ENCODE measurements at regions not wholly inside any gene's neighbourhood (a gene's known extent, or its start where the extent isn't known, plus 50 kb on each side); places are given as distances from the start of the nearest gene placed in this dataset.

DNA sequence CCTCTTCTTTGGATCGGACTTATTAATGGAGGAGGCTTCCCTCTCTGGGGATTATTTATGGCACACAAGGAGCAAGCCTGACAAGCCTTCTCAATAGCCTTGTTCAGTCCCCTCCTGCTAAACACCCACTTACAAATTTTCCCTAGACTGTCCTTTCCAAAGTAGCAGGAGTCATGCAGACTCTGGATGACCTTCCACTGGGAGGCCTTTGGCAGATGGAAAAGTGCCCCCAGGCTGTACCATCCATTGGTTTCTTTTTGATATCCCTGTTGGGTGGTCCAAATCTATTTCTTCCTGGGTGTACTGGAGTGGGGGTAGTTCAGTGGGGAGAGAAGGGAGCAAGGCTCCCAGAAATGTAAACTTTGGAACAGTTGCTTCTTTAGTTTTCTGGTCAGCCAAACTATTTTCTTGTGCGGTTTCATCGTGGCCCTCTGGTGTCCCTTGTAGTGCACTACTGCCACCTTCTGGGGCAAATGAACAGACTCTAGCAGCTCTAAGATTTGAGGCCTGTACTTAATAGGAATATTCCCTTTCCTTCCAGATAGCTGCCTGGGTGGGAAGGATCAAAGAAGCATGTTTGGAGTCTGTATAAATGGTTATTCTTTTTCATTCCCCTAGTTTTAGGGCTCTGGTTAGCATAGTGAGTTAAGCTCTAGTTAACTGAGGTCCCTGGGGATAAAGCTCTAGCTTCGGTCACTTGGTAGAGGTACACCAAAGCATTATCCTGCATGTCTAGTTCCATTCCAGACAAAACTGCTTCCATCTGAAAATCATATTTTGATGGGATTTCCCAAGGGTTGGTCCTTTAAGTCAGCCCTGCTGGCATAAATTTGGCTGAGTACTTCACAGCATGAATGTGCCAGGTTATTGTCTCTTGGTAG is 409.5 kb downstream of the SLC6A15 start:
- Histone ChIP-seq H3K36me3 (ENCODE audit: insufficient read depth, low read length) (no peaks in the 10 kb centered on the region), H3K9ac (ENCODE audit: low read length) (no peak overlapping the region), H3K27ac (ENCODE audit: low read depth, low read length) (no peak overlapping the region), H3K4me2 (ENCODE audit: low read length) (no peak overlapping the region), H3K27me3 (ENCODE audit: insufficient read depth, low read length) (no peaks in the 10 kb centered on the region), H3K9me3 (ENCODE audit: insufficient read depth, low read depth, low read length) (no peaks in the 10 kb centered on the region), H3K79me2 (ENCODE audit: insufficient read depth, low read length) (no peaks in the 10 kb centered on the region), H3K4me3 (ENCODE audit: insufficient read depth, low read depth, low read length) (no peak overlapping the region), H3K4me1 (ENCODE audit: insufficient read depth, low read length) (no peaks in the 10 kb centered on the region), H4K20me1 (ENCODE audit: insufficient read depth, low read length) (no peaks in the 10 kb centered on the region), H2AFZ (ENCODE audit: low read depth, low read length) (peak overlapping the region; percentile 12)
- Mint-ChIP-seq H3K4me1 (ENCODE audit: low read depth, unreplicated experiment) (no peaks in the 10 kb centered on the region), H3K27me3 (ENCODE audit: low read depth, unreplicated experiment) (no peaks in the 10 kb centered on the region), H3K27ac (ENCODE audit: unreplicated experiment) (no peak overlapping the region), H3K36me3 (ENCODE audit: low read depth, unreplicated experiment) (no peaks in the 10 kb centered on the region), H3K4me3 (ENCODE audit: unreplicated experiment) (no peak overlapping the region), H3K9me3 (ENCODE audit: unreplicated experiment) (no peaks in the 10 kb centered on the region)
- no peak for TF ChIP-seq EZH2 (IDR thresholded peaks at IDR 0.05; ENCODE audit: insufficient read depth, low read length)
- TF ChIP-seq, protein P1, sequence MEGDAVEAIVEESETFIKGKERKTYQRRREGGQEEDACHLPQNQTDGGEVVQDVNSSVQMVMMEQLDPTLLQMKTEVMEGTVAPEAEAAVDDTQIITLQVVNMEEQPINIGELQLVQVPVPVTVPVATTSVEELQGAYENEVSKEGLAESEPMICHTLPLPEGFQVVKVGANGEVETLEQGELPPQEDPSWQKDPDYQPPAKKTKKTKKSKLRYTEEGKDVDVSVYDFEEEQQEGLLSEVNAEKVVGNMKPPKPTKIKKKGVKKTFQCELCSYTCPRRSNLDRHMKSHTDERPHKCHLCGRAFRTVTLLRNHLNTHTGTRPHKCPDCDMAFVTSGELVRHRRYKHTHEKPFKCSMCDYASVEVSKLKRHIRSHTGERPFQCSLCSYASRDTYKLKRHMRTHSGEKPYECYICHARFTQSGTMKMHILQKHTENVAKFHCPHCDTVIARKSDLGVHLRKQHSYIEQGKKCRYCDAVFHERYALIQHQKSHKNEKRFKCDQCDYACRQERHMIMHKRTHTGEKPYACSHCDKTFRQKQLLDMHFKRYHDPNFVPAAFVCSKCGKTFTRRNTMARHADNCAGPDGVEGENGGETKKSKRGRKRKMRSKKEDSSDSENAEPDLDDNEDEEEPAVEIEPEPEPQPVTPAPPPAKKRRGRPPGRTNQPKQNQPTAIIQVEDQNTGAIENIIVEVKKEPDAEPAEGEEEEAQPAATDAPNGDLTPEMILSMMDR (IDR thresholded peaks at IDR 0.05; ENCODE audit: insufficient read depth, low read depth, low read length) = peak; percentile 70
- FAIRE-seq (peak; percentile 65), DNase-seq (ENCODE audit: low read depth) (peak; percentile 16)

DNA sequence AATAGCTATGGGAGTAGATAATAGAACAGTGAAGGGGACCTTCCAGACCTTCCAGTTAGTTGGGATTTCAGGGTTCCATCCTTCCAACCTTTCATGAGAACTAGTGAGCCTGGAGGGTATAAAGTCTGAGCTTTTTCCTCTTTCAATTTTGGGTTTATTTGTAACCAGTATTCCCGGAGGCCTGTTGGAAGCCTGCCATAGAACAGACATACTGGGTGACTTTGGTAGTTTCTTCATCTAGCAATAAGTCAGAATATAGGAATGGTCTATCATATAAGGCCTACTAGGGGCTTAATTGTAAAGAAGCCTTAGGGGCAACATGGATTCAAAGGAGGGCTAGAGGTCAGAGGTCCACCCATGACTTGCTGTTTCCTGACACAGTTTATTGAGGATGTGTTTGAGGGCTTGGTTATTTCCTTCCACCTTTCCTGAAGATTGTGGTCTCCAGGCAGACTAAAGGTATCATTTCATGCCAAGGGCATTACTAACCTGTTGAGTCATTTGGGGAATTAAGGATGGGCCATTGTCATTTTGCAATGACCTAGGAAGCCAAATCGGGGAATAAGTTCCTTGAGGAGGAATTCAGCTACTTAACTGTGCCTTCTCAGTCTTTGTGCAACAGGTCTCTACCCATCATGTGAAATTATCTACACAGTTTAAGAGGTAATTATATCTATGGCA is 410.3 kb downstream of the SLC6A15 start:
- H3K9ac ChIP-seq (ENCODE audit: low read length) = no peak overlapping the region
- FAIRE-seq (no peak), DNase-seq (ENCODE audit: low read depth) (no peak)
- H3K36me3 ChIP-seq (ENCODE audit: insufficient read depth, low read length) = no peaks in the 10 kb centered on the region
- Mint-ChIP-seq H3K9me3 (ENCODE audit: unreplicated experiment) (no peaks in the 10 kb centered on the region), H3K4me3 (ENCODE audit: unreplicated experiment) (no peak overlapping the region), H3K4me1 (ENCODE audit: low read depth, unreplicated experiment) (no peaks in the 10 kb centered on the region), H3K27me3 (ENCODE audit: low read depth, unreplicated experiment) (no peaks in the 10 kb centered on the region), H3K36me3 (ENCODE audit: low read depth, unreplicated experiment) (no peaks in the 10 kb centered on the region), H3K27ac (ENCODE audit: unreplicated experiment) (no peak overlapping the region)
- H3K9me3 ChIP-seq (ENCODE audit: insufficient read depth, low read depth, low read length) = no peaks in the 10 kb centered on the region
- H2AFZ ChIP-seq (ENCODE audit: low read depth, low read length) = no peak overlapping the region
- H3K79me2 ChIP-seq (ENCODE audit: insufficient read depth, low read length) = no peaks in the 10 kb centered on the region
- no peak overlapping the region for H3K4me3 ChIP-seq (ENCODE audit: insufficient read depth, low read depth, low read length)
- TF ChIP-seq, protein P1 (IDR thresholded peaks at IDR 0.05; ENCODE audit: insufficient read depth, low read depth, low read length) = no peak
- no peak for TF ChIP-seq EZH2 (IDR thresholded peaks at IDR 0.05; ENCODE audit: insufficient read depth, low read length)
- H3K27me3 ChIP-seq (ENCODE audit: insufficient read depth, low read length) = no peaks in the 10 kb centered on the region
- H3K4me1 ChIP-seq (ENCODE audit: insufficient read depth, low read length) = no peaks in the 10 kb centered on the region
- no peak overlapping the region for H3K27ac ChIP-seq (ENCODE audit: low read depth, low read length)
- H4K20me1 ChIP-seq (ENCODE audit: insufficient read depth, low read length) = no peaks in the 10 kb centered on the region
- H3K4me2 ChIP-seq (ENCODE audit: low read length) = no peak overlapping the region

All from astrocyte (in vitro differentiated cells and primary cell).